GM12864 (cell line): ENCODE measurements at regions not wholly inside any gene's neighbourhood (a gene's known extent, or its start where the extent isn't known, plus 50 kb on each side); places are given as distances from the start of the nearest gene placed in this dataset.
"Not testable (repeated sequence)": the region's sequence is repeated elsewhere in the genome, so short reads cannot be mapped to it uniquely, and the experiment has no call there.

Source experiments
- DNase-seq: peaks from one replicate; pipeline ENCODE4 v3.0.0-alpha.2; 2011; ENCODE audit warnings: low read depth
- H3K4me3 ChIP-seq: 2 replicates; pipeline ENCODE4 v1.5.1; 2011; ENCODE audit warnings: mild to moderate bottlenecking, low read depth, low read length, control low read depth
- TF ChIP-seq, protein P1 (sequence below): IDR thresholded peaks from 2 replicates; pipeline ENCODE4 v1.5.1; 2011; ENCODE audit warnings: low read depth, mild to moderate bottlenecking, moderate library complexity, low read length, control low read depth, inconsistent platforms; ENCODE audit errors: missing control alignments

DNA sequence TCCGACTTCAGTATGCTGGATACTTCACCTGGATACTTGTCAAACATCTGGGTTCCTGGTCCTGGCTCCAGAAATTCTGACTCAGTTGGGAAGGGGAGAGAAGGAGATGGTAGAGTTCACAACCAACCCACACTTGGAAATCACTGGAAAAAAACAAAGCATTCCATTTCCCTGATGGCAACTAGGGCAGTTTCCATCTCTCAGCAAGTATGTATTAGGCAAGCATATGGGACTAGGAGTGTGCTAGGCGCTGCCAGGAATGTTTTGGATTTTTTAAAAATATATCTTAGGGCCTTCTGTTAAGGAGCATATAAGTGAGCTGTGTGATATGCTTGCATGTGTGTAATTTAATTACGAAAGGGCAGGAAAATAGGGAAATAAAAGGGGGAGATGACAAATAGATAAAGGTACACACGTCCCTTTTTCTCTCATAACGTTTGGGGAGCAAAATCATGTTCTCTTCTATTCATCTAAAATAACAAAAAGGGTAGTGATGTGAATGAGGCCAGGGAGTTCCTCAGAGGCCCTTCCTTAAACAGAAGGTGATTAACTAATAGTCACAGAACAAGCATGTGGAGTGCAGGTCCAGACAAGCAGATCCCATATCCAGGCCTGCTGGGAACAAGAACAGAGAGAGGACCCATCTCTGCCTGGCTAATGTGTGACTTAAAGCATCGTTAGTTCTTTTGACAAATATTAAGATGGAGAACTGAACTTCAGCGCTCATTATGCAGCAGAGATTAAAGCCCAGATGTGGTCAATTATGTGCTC is 64.5 kb upstream of the NFE2L3 start:
- no peak overlapping the region for H3K4me3 ChIP-seq
- DNase-seq, result no peak
- TF ChIP-seq, protein P1, sequence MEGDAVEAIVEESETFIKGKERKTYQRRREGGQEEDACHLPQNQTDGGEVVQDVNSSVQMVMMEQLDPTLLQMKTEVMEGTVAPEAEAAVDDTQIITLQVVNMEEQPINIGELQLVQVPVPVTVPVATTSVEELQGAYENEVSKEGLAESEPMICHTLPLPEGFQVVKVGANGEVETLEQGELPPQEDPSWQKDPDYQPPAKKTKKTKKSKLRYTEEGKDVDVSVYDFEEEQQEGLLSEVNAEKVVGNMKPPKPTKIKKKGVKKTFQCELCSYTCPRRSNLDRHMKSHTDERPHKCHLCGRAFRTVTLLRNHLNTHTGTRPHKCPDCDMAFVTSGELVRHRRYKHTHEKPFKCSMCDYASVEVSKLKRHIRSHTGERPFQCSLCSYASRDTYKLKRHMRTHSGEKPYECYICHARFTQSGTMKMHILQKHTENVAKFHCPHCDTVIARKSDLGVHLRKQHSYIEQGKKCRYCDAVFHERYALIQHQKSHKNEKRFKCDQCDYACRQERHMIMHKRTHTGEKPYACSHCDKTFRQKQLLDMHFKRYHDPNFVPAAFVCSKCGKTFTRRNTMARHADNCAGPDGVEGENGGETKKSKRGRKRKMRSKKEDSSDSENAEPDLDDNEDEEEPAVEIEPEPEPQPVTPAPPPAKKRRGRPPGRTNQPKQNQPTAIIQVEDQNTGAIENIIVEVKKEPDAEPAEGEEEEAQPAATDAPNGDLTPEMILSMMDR, result no peak

DNA sequence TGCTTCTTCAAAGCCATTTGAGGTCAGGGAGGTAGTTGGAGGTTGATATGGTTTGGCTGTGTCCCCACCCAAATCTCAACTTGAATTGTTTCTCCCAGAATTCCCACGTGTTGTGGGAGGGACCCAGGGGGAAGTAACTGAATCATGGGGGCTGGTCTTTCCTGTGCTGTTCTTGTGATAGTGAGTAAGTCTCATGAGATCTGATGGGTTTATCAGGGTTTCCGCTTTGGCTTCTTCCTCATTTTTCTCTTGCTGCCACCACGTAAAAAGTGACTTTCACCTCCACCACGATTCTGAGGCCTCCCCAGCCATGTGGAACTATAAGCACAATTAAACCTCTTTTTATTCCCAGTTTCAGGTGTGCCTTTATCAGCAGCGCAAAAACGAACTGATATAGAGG is 62.5 kb upstream of the NFE2L3 start:
- H3K4me3 ChIP-seq, DNase-seq: not testable (repeated sequence)

DNA sequence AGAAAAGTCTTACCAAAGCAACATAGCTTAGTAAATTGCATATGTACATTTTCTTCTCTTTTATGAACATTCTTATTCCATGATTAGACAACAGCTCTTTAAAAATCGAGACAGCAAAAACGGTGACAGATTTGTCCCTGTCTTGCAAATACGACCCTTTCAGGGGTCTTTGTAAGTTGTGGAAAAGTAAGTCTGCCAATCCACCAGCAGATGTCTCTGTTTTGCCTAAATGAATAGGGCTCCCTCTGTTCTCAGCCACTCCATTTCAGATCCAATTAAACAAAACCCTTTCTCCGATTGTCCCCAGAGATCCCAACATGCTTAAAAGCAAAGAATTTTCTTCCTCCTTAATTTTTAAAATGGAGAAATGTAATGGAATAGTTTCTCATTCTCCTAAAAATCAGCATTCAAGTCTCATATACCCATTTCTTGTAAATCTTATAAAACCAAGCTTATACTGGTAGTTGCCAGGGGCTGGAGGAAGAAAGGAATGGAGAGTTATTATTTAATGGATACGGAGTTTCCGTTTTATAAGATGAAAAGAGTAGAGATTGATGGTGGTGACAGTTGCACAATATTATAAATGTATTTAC is 61.0 kb upstream of the NFE2L3 start:
- TF ChIP-seq, protein P1, result peak; percentile 70
- no peak for DNase-seq
- no peak overlapping the region for H3K4me3 ChIP-seq

DNA sequence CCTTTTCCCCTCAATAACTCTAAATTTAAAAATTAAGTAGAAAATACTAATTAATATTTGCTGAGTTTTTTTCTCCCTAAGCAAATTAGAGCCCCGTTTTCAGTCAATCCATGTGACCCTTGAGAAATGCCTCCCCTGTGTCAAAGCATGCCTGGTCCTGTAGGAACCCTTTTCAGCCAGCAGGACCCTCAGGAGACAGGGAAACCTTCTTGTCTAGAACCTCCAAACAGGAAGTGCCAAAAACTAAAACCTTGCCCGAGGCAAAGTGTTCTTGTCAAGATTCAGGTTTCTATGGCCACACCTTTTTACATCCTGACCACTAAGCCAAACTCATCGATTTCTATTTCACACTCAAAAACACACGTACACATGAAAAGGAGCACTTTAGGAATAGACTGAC is 60.1 kb upstream of the NFE2L3 start:
- TF ChIP-seq, protein P1, result peak; percentile 19
- no peak for DNase-seq
- no peak overlapping the region for H3K4me3 ChIP-seq

DNA sequence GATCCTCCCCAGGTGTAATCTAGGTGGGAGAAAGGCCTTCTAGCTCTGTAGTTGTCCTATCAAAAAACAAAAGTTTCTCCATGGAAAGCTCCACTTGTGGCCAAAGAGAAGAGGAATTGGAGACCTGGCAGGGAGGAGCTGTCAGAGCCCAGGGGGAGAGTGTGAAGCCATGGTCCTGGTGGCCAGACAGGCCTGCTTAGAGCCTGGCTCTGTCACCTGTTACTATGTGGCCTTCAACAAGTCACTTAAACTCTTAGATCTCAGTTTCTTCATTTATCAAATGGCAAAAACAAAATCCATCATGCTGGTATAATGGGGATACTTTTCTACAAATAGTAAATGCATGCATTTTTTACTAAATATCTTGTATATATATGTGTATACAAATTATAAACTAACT is 59.0 kb upstream of the NFE2L3 start:
- DNase-seq, result no peak
- no peak overlapping the region for H3K4me3 ChIP-seq
- TF ChIP-seq, protein P1, result no peak

DNA sequence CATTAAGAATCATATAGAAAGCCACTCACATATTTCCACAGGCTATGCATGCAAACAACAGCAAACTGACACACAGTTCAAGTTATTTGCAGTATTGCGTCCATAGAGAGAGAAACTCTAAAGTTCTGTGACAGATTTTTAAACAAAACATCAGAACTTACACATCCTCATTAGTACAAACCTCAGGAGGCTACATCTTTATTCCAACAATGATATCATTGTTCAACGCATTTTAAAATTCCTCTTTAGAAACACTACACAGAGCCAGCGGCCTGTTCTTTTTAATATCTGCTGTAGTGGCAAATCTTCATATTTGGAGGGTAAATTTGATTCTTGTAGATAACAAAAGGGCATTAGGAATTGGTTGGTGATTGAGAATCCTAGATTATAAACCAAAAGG is 55.9 kb upstream of the NFE2L3 start:
- TF ChIP-seq, protein P1, result no peak
- H3K4me3 ChIP-seq, result no peak overlapping the region
- no peak for DNase-seq

DNA sequence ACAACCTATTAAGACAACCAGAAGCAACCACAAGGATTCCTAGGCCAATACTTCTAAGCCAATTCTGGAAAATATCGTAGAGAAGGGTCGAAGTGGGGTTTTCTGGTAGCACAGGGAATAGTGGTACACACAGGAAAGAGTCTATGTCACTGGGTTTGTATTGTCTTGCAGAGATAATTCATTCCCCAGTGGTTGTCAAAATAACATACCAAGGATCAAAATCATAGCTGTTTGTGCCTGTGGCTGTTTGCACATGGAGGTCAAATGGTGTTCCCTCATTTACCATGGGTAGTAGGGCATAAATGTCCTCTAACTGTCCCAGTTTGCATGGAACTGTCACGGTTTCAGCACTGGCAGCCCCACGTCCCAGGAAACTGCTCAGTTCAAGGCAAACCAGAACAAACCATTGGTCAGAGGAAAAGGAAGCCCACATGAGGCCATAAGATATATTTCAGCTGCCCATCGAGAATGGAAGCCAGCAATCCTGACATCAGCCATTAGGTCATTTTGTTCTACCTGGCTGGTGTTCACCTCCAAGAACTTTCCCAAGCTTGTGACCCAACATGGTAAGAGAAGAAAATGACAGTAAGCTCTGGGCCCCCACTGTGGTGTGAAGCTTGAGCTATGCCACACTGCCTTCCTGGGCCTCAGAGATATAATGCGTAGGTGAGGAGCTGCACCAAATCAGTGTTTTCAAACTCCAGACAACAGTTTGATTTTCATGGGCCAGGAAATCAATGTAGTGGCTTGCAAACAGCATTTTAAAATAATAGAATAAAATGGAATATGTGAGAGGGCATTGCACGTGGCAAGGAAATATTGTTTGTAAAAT is 53.9 kb upstream of the NFE2L3 start:
- DNase-seq, result no peak
- TF ChIP-seq, protein P1, result no peak
- H3K4me3 ChIP-seq, result no peak overlapping the region
